OCI-LY3 (cell line): ENCODE measurements at regions not wholly inside any gene's neighbourhood (a gene's known extent, or its start where the extent isn't known, plus 50 kb on each side); places are given as distances from the start of the nearest gene placed in this dataset.

ENCODE experiments used
- CTCF ChIP-seq: fragments of 200-600, 300-600 bp; sonication (generic); IDR thresholded peaks from 2 replicates; pipeline ENCODE4 v1.5.1; 2014; ENCODE audit warnings: antibody characterized with exemption, low read length, low read depth
- EZH2phosphoT487 ChIP-seq: fragments of 200-600 bp; shearing (Covaris generic); IDR thresholded peaks from 2 replicates; pipeline ENCODE4 v1.6.1; 2018; ENCODE audit warnings: antibody characterized with exemption, mixed run types, low read depth

GRCh38 chr2:67559156-67559555 lies 162.0 kb downstream of the ETAA1 start:
- no peak for TF ChIP-seq CTCF
- no peak for TF ChIP-seq EZH2phosphoT487
